ENCODE measurements at regions not wholly inside any gene's neighbourhood (a gene's known extent, or its start where the extent isn't known, plus 50 kb on each side); places are given as distances from the start of the nearest gene placed in this dataset.

DNA sequence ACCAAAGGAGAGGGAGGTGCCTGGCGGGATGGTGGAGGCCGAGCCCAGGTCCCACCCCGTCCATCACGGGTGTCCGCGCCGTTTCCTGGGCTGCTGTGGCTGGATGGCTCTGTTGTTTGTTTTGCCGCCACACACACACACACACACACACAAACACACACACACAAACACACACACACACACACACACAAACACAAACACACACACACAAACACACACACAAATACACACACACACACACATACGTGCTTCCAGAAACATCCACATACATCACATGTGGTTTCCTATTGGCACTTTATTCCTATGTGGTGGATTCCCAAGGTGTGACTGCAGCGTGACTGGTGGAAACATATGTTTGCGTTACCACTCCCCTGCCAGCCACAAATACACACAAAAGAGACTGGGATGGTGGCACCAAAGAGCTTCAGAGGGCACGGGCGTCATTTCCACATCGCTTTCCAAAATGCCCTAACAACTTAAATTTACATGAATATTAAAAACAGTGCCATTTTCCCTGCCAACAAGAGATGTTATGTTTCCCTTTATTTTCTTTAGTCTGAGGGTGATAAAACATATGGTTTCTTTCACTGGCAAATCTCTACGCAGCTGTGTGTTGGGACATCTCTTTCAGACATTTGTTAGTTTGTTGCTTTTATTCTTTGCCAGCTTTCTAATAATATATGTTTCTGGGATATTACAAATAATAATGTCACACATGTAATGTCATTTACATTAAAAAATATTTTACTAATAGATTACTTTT is 356.8 kb downstream of the BRD1 start:
- H3K9me3 ChIP-seq (ENCODE audit: control insufficient read depth, insufficient read depth, low read length), result peaks cover 50% of the 10 kb centered on the region
- ChIA-PET POLR2A (ENCODE audit: unreplicated experiment) (no interaction called here), CTCF (no interaction called here)
- H2BK5ac ChIP-seq (ENCODE audit: low read depth, low read length, poor library complexity, severe bottlenecking), result no peak overlapping the region
- no peak overlapping the region for H3K23ac ChIP-seq (ENCODE audit: low read depth, low read length)
- no peaks in the 10 kb centered on the region for H3K36me3 ChIP-seq (ENCODE audit: control insufficient read depth, insufficient read depth, low read length)
- no peak for DNase-seq
- no peak for ATAC-seq (ENCODE audit: low read depth)
- H2BK120ac ChIP-seq (ENCODE audit: low read depth, low read length), result no peak overlapping the region
- H3K9me1 ChIP-seq (ENCODE audit: insufficient read depth, low read length), result no peaks in the 10 kb centered on the region
- H2BK20ac ChIP-seq (ENCODE audit: low read depth, low read length), result no peak overlapping the region
- no peaks in the 10 kb centered on the region for H3K79me1 ChIP-seq (ENCODE audit: low read depth in 1 of 2, low read length in 2 of 2)
- no peak overlapping the region for H3K56ac ChIP-seq (ENCODE audit: extremely low read depth, insufficient read depth, low read length)
- no peak overlapping the region for H2AK5ac ChIP-seq (ENCODE audit: low read depth, low read length)
- no peak overlapping the region for H2AFZ ChIP-seq (replicated peaks; ENCODE audit: low read length, poor library complexity)
- TF ChIP-seq SMC3 (IDR thresholded peaks at IDR 0.05; ENCODE audit: low read depth, low read length) (no peak), MAZ (IDR thresholded peaks at IDR 0.05; ENCODE audit: borderline replicate concordance, low read depth, low read length) (no peak), RAD21 (IDR thresholded peaks at IDR 0.05; ENCODE audit: low read length) (no peak), USF2 (IDR thresholded peaks at IDR 0.05; ENCODE audit: low read depth, low read length) (no peak), NFE2L2 (IDR thresholded peaks at IDR 0.05; ENCODE audit: low read depth, low read length) (no peak), BHLHE40 (IDR thresholded peaks at IDR 0.05; ENCODE audit: low read depth, low read length) (no peak), RFX5 (IDR thresholded peaks at IDR 0.05; ENCODE audit: low read depth, low read length) (no peak), CHD1 (IDR thresholded peaks at IDR 0.05; ENCODE audit: low read depth, low read length) (no peak), ELK1 (IDR thresholded peaks at IDR 0.05; ENCODE audit: borderline replicate concordance, low read depth, low read length) (no peak), MXI1 (IDR thresholded peaks at IDR 0.05; ENCODE audit: borderline replicate concordance, low read depth, low read length) (no peak), POLR2A (IDR thresholded peaks at IDR 0.05; ENCODE audit: low read depth, low read length) (no peak)
- TF ChIP-seq, protein P1, sequence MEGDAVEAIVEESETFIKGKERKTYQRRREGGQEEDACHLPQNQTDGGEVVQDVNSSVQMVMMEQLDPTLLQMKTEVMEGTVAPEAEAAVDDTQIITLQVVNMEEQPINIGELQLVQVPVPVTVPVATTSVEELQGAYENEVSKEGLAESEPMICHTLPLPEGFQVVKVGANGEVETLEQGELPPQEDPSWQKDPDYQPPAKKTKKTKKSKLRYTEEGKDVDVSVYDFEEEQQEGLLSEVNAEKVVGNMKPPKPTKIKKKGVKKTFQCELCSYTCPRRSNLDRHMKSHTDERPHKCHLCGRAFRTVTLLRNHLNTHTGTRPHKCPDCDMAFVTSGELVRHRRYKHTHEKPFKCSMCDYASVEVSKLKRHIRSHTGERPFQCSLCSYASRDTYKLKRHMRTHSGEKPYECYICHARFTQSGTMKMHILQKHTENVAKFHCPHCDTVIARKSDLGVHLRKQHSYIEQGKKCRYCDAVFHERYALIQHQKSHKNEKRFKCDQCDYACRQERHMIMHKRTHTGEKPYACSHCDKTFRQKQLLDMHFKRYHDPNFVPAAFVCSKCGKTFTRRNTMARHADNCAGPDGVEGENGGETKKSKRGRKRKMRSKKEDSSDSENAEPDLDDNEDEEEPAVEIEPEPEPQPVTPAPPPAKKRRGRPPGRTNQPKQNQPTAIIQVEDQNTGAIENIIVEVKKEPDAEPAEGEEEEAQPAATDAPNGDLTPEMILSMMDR (conservative IDR thresholded peaks at IDR 0.05; ENCODE audit: low read depth, low read length), result no peak
- in situ Hi-C loops (cut with MboI; ENCODE audit: low sequenced_read_pairs), result no loop called here
- H3K4ac ChIP-seq (ENCODE audit: low read depth, low read length), result no peak overlapping the region
- BruUV-seq (replicated peaks), result no TSS peak
- dilution Hi-C loops (cut with HindIII; ENCODE audit: low sequenced_read_pairs, unreplicated experiment), result no loop called here
- no peak overlapping the region for H3K9ac ChIP-seq (ENCODE audit: low read depth, low read length)
- H3K4me3 ChIP-seq (ENCODE audit: insufficient read depth, low read depth, low read length), result no peak overlapping the region
- no peaks in the 10 kb centered on the region for H3K4me1 ChIP-seq (ENCODE audit: control insufficient read depth, insufficient read depth, low read length)
- no peaks in the 10 kb centered on the region for H3K27me3 ChIP-seq (ENCODE audit: control insufficient read depth, insufficient read depth, low read length)
- no peak overlapping the region for H3K18ac ChIP-seq (ENCODE audit: low read depth, low read length)
- H4K91ac ChIP-seq (ENCODE audit: insufficient read depth, low read depth, low read length), result no peak overlapping the region
- 40% methylated on average over 1 of the region's 15 CpGs; no CpG with 5 or more reads in 1 of the 2 experiments for WGBS, 2 experiments (ENCODE audit: extremely low coverage in 2 of 2, insufficient read length in 1 of 2)
- no peak overlapping the region for H2BK15ac ChIP-seq (ENCODE audit: low read depth, low read length)
- intact Hi-C loops (cut with micrococcal nuclease), result no loop called here
- no peak overlapping the region for H3K4me2 ChIP-seq (ENCODE audit: low read depth, low read length)
- H3K14ac ChIP-seq (replicated peaks; ENCODE audit: low read depth, low read length), result no peak overlapping the region
- H2AK9ac ChIP-seq (replicated peaks; ENCODE audit: low read depth, low read length, poor library complexity), result no peak overlapping the region
- no peaks in the 10 kb centered on the region for H4K20me1 ChIP-seq (ENCODE audit: insufficient read depth, low read length)
- no peak overlapping the region for H4K8ac ChIP-seq (ENCODE audit: low read depth in 2 of 2, low read length in 2 of 2)
- H4K5ac ChIP-seq (ENCODE audit: low read depth, low read length), result no peak overlapping the region
- H3K27ac ChIP-seq (ENCODE audit: insufficient read depth, low read length), result no peak overlapping the region

Measured in IMR-90 (cell line).